ENCODE measurements at regions not wholly inside any gene's neighbourhood (a gene's known extent, or its start where the extent isn't known, plus 50 kb on each side); places are given as distances from the start of the nearest gene placed in this dataset.

GRCh38 chr10:3882855-3883254, 97.8 kb upstream of the KLF6 start:
- no peak for TF ChIP-seq EZH2phosphoT487 (IDR thresholded peaks at IDR 0.05; ENCODE audit: insufficient read depth, low read depth)
- TF ChIP-seq EZH2 (IDR thresholded peaks at IDR 0.05; ENCODE audit: insufficient read depth, poor library complexity, severe bottlenecking) = no peak
